GM18867 (cell line): ENCODE measurements at regions not wholly inside any gene's neighbourhood (a gene's known extent, or its start where the extent isn't known, plus 50 kb on each side); places are given as distances from the start of the nearest gene placed in this dataset.

Experiments
- ATAC-seq: cut with Tn5 transposase; IDR thresholded peaks from one replicate; pipeline ENCODE4 v1.9.1; 2021; ENCODE audit warnings: mild to moderate bottlenecking, moderate library complexity; ENCODE audit not compliant: unreplicated experiment

DNA sequence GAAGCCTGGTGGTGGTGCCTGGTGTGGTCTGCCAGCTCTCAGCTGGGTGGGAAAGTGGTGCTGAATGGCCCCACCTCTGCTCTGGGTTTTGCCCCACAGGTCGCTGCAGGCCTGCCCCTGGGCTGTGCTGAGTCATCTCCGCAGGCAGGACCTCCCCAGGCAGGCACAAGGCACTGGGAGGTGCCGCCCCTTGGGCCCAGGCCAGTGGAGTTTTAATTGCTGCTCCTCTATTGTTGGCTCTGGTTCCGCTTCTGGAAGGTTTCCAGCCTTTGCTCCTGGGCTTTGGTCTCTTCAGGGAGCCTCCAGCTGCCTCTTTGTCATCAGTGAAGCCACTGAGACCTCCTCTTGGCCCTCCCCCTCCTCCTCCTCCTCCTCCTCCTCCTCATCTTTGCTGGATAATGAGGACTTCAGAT, 180.3 kb upstream of the GRB10 start:
- ATAC-seq: peak; percentile 81

DNA sequence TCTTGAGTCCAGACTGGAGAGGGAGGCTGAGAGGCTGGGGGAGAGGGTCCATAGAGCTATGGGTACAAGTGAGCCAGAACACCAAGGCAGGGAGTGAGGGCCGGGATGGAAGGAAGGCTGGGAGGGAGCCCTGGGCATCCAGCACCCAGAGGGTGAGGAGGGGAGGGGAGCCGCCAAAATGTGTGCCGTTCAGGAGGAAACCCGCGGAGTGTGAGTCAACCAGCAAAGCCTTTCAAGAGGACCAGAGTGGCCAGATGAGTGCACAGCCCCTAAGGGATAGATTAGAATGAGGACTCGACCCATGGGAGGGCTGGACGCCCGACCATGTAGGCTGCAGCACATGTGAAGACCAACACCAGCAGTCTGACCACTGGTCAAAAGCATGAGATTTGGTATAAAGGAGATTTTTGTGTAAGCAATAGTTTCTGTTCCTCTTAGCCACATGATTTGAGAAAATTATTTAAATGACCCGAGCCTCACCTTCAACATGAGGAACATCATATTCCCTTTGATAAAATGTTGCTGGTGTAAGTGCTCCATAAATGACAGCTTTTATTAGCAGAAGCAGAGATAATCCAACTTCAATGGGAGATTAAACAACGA, 179.7 kb upstream of the GRB10 start:
- ATAC-seq: peak; percentile 64

DNA sequence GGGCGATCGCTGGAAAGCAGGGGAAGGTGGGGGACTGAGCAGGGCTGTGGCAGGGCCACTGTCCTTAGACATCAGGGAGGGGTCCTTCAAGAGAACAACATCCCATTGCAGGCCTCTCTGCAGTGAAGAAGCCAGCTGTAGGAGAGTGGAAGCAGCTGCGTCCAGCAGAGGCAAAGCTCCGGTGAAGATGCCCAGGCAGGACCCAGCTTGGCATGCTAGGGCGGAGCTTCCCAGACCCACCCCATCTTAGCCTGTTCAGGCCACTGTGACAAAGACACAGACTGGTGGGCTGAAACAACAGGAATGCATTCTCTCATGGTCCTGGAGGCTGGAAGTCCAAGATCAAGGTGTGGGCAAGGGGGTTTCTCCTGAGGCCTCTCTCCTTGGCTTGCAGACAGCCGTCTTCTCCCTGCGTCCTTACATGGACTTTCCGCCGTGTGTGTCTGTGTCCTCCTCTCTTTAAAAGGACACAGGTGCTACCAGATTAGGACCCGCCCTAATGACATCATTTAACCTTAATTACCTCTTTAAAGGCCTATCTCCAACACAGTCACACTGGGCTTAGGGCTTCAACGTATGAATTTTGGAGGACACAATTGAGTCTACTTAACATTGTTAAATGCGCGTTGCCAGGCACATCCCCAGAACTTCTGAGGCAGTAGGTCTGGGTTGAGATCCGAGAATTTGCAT, 178.1 kb upstream of the GRB10 start:
- no peak for ATAC-seq

DNA sequence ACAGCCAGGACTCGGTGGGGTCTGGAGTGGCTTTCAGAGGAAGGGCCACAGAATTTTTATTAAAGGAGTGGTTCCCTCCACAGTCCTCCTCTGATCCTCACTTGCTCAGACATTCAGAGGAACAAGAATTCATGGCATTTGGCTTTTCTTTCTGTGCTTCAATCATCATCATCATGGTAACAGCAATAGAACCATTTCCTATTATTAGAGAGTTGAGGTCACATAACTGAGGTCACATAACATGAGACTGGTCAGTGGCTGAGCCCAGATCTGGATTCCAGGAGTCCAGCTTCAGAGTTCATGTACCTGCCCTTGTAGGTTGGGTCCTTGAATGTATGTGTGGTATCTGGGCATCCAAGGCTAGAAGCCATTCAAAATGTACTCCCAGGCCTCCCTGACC, 177.3 kb upstream of the GRB10 start:
- no peak for ATAC-seq

DNA sequence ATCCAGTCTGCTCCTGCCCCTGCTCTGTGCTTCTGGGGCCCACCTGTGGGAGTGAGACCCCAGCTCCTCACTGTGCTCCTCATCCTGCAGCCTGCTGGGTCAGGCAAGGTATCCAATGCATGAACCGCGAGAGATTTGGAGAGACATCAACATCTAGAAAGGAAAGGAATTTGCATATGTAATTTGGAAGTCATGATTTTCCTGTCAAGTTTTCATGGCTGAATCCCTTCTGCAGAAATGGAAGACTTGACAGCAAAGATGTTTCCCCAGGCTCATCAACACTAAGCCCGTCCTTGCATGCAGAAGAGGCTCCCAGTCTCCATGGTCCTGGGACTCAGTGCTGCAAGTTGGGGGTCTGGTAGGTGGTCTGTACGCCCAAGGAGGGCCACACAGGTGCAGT, 176.9 kb upstream of the GRB10 start:
- no peak for ATAC-seq

DNA sequence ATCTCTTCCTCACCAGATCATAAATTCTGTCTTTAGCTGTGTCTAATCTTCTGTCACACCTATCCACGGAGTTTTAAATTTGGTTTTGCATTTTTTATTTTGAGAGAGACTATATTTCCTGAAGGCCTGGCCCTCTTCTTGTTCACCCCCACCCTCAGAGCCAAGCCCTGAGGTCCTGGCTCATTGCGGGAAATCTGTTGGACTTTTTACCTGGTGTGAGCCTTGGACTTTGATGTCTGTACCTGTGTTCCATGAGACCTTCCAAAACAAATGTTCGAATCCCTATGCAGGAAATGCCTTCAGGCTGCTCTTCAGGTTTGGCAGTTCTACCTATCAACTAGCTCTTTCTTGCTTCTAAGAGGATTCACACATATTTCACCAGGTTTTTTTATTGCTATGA, 175.2 kb upstream of the GRB10 start:
- ATAC-seq: no peak

DNA sequence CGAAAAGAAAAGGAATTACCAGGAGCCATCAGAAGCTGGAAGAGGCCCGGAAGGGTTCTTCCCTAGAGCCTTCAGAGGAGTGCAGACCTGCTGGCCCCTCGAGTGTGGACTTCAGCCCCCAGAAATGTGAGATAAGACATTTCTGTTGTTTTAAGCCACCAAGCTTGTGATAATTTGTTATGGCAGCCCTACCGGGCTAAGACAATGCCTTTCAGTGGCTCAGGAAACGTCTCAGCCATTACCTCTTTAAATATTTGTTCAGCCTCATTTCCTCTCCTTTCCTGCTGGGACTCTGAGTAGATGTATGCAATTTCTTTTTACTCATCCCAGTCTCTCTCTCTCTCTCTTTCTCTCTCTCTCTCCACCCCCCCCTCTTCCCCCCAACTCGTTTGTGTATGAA, 174.7 kb upstream of the GRB10 start:
- ATAC-seq: no peak

DNA sequence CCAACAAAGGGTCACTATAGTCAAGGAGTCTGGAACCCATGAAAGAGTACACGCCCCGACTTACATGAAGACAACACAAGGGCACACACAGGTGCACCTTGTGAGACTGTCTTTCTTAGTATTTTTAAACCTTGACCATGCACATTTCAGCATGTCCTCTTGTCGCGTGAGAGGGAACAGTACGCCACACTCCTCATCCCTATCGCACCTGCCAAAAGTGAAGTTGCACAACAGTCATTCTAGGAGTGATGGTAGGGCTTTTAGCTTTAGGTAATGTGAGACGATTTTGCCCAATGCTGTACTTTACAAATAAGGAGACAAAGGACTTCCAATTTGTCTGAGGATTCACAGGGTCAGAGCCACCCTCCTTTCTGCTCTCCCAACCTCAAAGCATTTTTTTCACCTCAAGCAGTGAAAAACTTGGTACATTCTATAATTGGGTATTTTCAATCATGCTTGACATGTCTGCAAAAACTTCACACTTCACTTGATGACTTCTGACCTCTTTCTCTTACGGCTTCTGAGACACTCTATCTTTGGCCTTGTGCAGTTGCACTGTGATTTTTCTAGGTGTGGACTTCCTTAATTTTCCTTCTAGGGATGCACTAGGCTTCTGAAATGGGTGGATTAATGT, 173.9 kb upstream of the GRB10 start:
- ATAC-seq: no peak

DNA sequence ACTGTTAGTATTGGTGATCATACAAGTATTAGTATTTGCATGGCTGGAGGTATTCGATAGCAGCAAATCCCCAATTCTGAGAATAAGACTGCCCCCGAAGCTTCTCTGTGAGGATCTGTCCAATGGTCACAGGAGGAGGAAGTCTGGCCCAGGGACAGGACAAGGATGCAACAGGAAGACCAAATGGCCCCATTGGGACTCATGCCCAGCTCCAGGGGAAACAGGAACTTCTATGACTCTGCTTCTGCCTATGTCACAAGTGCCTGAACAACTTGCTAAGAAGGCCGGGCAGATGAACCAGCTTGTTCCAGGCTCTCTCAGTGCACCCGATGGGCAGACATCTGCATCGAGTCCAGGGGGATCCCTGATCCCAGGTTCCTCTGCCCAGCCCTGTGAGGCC, 172.0 kb upstream of the GRB10 start:
- no peak for ATAC-seq

DNA sequence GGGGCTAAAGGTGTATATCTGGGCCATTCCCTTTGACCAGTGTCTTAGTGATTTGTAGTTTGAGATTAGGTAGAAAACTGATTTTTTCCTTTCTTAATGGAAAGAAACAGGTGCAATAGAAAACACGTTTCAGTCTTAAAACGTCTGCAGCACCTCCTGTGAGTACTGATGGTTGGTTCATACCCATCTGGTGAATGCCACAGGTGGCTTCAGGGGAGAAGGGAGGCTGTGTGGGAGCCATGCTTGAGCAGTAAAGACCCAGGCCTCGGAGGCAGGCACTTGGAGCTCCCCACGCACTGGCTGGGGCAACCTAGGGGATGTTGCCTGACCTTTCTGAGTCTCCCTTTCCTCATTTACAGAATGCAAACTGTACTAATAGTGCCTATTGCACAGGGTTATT, 171.5 kb upstream of the GRB10 start:
- ATAC-seq: peak; percentile 58

DNA sequence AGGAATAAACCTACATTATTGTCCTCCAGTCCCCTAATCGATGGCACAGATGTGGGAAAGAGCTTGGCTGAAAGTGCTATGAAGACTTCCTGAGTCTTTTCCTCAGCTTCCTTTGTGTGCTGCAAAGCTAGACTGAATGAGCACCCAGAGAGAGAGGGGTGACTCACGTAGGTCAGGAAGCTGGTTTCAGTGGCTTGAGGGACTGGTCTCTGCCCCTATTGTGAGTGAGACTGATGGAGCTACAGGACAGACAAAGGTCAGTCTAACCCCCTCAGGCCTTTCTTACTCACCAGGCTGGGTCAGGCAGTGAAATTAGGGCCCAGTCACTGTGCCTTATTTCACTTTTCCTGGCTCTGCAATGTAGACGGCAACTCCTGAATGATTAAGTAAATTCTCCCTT, 171.1 kb upstream of the GRB10 start:
- peak; percentile 34 for ATAC-seq

DNA sequence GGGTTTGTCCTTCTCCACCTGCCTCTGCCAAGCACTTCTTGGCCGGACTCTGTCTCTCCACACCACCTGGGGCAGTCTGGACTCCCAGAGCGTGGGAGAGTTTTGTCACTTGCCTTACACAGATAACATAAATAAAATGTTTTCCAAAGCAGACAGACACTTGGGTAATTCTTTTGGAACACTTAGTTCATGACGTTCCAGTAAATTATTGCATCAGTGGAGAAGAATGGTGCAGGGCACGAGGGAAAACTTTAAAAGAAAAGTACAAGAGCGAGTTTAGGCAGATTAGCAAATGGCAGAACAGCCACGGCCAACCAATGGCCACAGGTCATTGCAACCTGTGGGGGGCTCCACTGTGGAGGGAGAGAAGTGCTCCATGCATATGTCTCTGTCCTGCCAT, 170.6 kb upstream of the GRB10 start:
- ATAC-seq: no peak

DNA sequence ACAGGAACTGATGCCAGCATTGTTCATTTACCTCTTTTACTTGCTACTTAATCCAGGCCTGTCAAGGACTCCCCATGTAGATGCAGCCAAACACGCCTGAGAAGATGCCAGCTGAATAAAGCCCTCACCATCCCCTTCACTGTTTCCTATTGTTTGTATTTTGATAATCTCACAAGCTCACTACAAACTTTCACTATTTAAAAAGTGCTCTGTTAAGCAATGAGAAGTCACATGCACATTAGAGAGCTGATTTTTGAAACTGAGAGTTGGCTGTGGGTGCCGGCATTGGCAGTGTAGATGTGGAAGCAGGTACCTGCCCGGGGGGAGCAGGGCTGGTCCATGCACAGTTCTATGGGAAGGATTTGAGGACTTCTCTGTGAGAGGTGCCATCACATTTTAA, 169.8 kb upstream of the GRB10 start:
- no peak for ATAC-seq

DNA sequence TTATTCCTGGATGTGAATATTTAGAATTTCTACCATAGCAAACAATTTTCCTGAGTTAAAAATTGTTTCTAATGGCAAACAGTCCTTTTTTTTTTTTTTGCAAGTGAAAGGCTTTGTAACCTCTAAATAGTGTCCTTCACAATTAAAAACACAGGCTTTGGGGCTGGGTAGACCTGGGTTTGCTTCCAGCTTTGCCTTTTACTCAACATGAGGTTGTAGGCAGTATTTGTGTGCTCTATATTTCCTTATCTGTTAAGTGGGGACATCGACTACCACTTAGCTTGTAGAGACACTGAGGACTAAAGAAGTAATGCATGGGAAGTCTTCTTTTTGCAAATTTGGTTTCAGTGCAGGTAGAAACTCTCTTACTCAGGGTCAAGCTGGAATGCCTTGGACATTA, 169.4 kb upstream of the GRB10 start:
- ATAC-seq: no peak

DNA sequence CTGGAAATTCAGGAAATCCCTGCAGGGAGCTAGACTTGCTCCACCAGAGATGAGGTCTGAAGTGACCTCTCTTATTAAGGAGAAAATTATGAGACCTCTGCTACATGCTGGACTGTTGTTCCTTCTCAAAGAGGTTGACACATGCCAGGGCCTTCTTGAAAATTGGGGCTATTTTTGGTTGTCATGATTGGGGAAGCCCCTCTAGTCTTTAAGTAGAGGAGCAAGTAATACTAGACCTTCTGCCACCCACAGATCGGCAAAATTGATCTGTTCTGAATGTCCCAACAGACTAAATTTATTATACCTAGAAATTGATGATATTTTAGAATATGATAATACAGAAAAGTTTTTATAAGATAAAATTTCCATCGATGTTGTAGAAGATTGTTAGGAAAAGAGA, 160.8 kb upstream of the GRB10 start:
- no peak for ATAC-seq

DNA sequence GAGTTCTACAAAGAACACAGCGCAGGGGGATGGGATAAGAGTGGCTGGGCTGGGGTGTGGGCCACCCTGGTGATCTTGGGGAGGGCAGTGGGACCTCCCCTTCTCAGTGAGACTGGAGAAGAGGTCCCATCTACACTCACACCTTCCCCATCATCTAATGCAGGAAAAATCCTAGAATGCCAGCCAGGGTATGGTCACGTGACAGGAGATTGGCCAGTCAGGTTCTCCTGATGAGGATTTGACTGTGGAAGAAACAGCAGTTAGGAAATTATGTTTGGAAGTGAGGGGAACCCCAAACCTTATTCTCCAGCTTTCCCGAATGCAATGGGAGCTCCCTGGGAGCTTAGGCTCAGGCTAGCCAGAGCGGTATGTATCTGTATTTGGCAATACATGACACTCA, 158.8 kb upstream of the GRB10 start:
- ATAC-seq: no peak

DNA sequence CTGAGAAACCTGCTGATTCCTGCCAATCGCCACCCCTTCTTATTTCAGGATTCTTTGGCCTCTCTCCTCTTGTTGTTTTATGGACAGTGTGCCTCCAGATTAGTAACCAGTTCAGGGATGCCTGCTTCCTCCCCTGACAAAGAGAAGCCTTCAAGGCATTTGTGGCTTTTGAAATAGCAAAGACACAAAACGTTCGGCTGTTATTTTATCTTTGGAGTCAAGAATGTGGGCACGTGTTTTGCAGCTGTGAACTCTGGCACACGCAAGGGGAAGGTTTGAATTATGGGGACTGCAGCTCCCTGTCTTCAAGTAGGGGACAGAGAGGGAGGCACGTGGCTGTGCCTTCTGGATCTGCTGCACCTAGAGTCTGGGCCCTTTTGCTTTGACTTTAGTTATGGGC, 157.9 kb upstream of the GRB10 start:
- ATAC-seq: no peak

DNA sequence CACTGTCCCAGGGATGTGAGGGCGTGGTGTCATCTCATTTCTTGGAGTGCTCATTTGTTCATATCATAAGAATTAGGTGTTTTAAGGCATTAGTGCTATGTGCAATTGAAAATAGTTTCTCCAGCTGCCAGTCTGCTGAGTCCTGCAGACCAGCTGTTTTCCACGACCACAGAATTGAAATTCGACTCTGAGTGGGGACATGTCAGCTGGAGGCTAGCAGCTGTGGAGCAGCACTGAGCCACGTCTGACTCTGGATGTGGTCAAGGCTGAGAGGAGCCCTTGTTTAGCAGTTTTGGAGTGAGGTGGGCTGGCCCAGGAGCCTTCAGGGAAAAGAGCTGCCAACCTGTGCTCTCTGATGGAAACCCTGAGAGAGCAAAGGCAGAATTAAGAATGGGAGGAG, 156.3 kb upstream of the GRB10 start:
- no peak for ATAC-seq

DNA sequence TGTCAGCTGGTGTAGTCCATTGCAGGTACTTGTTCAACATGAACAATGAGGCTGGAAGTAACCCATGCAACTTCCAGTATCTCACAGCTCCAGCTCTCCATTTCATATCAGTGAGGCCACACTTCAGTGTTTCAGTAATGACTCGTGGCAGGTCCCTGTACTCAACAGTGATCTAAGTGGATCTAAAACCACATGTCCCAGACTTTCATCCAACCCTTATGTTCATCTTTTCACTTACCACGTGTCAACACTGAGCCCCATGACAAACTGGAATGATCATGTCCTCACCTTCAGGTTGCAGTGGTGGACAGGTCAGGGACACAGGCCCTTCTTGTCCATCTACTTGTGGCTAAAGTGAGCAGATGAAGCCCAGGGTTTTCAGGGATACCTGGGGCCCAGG, 155.0 kb upstream of the GRB10 start:
- ATAC-seq: no peak

DNA sequence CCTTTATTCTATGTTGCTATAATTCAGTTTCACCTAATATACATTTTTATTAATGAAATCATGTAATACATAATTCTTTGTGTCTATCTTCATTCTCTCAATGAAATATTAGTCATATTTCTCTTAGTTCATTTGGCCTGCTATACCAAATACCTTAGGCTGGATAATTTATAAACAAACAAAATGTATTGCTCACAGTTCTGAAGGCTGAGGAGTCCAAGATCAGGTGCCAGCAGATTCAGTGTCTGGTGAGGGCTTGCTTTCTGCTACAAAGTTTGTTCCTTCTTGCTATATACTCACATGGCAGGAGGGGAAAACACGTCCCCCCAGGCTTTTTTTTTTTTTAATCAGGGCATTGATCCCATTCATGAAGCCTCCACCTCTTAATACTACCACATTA, 143.4 kb upstream of the GRB10 start:
- ATAC-seq: no peak

DNA sequence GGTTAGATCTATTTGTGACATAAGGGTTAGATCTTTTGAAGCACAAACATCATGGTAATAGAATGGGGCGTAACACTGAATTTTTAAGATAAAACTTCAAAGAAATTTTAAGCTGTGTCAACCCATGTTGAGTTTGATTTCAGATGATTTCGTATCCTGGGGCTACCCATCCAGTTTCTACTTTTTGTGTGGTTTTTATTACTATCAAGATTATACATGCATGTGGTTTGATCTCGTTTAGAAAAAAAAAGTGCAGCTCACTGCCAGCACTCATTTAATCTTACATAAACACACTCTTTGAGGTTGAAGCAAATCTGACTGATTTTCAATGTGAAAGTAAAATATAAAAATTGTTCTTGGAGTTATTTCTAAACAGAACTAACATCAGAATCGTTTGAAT, 140.8 kb upstream of the GRB10 start:
- no peak for ATAC-seq

DNA sequence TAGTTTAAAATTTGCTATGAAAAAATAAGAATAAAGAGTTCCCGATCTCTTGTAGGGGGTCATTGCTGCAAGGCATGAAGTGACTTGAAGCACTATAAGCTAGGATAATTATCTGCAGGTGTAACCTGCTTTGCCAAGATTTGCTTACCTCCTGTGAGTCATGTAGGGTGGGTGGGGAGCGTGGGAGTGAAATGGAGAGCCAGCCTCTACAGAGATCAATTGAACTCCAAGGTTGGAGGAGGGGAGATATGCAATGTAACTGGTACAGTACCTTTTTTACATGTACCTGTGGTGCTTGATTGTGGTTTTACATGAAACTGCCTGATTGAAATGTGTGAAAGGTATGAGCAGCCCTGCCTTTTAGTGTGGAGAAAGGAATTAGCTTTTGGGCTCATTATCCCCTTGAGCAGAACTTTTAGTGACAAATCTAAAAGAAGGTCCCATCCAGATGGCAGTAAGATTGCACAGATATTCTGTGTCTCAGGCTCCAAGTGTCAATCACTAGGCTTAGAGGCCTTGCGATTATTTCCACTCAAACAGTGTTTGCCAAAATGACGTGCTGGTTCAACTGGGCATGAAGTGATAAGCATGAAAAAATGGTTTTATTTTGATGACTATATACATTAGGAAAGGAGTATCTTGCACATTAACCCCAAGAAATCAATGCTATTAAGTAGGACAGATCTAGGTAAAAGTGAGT, 138.6 kb upstream of the GRB10 start:
- ATAC-seq: no peak
